Posterior cingulate gyrus (tissue), 11 donors: ENCODE measurements at regions not wholly inside any gene's neighbourhood (a gene's known extent, or its start where the extent isn't known, plus 50 kb on each side); places are given as distances from the start of the nearest gene placed in this dataset.
"Not testable (repeated sequence)": the region's sequence is repeated elsewhere in the genome, so short reads cannot be mapped to it uniquely, and the experiment has no call there.

Source experiments
- DNase-seq, 10 donors: peaks; one replicate each; pipeline versions ENCODE4 v3.0.0 to v3.0.0-alpha.2; 2020 to 2021; ENCODE audit warnings: mixed read lengths in 3 of 10
- intact Hi-C: fragments of 100-400 bp; cut with DNase I; formaldehyde crosslinking; loops from one replicate; pipeline ENCODE4 v1.15.1; 2023

DNA sequence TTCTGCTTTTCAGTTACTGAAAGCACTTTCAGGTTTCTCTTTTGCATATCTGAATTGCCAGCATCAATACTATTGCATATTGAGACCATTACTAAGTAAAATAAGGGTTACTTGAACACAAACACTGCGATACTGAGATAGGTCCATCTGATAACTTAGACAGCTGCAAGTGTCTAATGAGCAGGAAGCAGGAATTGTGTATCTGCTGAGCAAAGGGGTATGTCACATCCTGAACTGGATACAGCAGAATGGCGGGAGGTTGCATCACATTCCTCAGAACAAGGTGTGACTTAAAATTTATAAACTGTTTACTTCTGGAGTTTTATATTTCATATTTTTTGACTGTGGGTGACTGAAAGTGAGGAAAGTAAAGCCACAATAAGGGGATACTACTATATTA is 142.7 kb downstream of the POTEM start:
- intact Hi-C loops, DNase-seq: not testable (repeated sequence)

DNA sequence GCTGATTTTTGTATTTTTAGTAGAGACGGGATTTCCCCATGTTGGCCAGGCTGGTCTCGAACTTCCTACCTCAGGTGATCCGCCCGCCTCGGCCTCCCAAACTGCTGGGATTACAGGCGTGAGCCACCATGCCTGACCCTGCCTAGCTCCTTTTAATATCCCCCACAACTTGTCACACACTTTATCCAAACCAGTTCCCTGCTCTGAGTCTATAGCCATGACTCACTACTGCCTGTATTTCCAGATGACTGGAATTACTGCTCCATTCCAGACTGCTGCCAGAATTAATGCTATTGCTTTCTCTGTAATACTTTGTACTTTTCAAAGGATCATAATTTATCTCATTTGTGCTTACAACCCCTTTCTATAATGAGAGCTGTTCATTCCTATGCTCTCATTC is 153.1 kb downstream of the POTEM start:
- DNase-seq, intact Hi-C loops: not testable (repeated sequence)

DNA sequence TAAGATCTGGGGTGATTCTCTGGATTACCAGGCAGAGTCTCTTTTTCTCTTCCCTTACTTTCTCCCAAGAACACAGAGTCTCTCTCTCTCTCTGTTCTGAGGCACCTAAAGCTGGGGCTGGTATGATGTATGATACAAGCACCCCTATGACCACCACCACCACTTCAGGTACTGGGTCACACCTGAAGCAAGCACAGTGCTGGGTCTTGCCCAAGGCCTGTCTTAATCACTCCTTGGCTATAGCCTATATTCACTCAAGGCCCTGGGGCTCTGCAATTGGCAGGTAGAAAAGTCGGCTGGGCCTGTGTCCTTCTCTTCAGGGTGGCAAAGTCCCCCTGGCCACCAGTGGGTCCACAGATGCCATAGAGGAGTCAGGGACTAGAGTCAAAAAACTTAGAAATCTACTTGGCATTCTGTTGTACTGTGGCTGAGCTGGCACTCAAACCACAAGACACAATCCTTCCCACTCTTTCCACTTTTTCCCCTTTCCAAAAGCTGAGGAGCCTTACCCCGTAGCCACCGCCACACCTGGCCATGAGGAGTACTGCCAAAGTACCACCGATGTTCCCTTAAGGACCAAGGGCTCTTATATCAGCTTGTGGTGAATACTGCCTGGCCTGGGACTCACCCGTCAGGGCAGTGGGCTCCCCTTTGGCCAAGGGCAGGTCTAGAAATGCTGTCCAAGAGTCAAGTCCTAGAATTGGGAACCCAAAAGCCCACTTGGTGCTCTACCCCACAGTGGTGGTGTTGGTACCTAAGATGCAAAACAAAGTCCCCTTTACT is 159.2 kb downstream of the POTEM start:
- peak in 1 of 10 donors; percentile 73 for DNase-seq
- intact Hi-C loops: not testable (repeated sequence)

DNA sequence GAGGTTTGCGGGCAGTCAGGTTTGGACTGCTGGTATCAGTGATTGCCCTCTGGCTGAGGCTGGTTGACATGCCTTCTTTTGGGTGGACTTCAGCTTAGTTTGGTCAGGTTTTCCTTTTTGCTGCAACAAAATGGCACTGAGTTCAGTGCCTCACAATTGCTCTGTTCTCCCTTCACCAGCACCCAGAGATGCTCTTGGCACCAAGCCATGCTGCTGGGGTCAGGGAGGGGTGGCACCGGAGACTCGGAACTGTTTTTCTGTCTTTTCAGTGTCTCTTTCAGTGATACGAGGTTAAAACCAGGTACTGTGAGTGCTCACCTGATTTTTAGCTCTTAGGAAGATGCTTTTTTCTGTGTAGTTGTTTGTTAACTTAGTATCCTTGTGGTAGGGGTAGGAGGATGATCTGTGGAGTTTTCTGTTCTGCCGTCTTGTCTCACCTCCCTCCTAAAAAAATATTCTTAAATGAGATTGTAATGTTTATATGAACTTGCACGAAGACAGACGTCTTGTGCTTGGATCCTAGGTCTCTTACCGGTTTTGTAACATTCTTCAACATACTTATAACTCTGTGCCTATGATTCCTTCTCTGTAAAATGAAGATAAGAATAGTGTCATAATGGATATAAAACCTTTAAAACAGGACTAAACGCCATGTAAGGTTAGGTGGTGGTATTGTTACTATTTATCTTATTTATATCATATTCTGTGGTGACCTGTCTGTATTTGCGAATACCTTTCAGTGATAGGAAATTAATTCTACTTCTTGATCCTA is 160.6 kb downstream of the POTEM start:
- intact Hi-C loops: not testable (repeated sequence)
- DNase-seq: peak in 2 of 10 donors; percentile 26 to 70

DNA sequence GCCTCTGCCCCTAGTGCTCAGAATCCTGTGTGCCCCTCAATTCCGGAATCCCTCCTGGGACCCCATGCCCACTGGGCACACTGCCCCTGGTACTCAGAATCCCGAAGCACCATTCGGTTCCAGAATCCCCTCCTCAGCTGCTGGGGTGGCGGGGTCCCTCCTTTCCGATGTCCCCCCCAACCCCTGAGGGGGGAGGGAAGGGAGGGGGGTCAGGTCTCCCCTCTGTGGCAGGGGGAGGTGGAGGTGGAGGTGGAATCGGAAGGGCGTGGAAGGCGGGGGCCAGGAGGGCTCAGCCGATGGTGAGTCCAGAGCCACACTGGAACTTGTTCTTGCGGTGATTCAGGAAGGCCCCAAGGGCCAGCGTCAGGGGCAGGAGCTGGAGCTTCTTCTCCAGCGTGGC is 164.3 kb downstream of the POTEM start:
- intact Hi-C loops, DNase-seq: not testable (repeated sequence)

DNA sequence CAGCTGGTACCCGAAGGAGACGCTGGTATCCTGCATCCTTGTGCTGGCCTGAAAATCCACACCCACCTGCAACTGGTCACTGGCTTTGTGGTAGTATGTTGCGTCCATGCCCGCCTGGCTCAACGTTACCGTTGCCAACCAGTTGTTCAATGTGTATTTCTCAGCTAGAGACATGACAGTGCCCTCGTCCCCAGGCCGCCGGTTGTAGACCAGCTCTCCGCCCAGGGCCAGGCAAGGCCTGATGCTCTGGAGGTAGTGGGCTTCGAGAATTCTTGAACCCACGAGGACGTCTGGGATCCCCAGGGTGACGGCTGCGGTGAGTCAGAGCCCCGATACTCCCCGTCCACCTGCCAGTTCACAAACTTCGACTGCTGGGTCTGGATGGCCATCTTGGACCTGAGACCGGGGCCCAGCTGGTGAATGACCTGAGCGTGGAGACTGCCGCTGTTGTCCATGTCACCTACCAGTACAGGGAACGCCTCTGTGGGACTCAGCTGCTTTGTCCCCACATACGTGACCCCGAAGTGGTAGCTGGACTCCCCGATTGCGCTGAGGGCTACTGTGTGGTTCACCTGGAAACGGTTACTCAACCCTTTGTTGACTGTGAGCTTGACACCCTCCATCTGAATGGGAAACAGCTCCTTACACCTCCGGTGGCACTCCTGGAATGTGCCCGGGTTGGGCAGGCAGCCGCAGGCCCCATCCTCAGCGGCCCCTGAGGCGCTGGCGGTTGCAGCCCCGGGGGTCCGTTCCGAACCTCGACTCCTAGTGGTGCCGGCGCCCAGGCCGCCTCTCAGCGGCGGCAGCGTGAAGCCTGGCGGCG is 165.0 kb downstream of the POTEM start:
- peak in 2 of 10 donors; percentile 10 to 51 for DNase-seq
- intact Hi-C loops: not testable (repeated sequence)

DNA sequence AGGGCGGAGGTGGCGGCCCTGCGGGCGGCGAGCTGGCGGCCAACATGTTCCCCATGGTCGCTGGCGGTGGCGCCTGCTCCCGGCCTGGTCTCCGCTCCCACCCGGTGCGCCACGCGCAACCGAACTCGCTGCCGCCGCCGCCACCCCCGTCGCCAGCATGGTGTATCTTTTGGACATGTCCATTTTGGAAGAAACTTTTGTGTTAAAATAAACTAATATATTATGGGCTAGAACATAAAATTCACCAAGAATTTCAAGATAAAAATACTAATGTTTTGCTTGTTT is 165.5 kb downstream of the POTEM start:
- intact Hi-C loops, DNase-seq: not testable (repeated sequence)

DNA sequence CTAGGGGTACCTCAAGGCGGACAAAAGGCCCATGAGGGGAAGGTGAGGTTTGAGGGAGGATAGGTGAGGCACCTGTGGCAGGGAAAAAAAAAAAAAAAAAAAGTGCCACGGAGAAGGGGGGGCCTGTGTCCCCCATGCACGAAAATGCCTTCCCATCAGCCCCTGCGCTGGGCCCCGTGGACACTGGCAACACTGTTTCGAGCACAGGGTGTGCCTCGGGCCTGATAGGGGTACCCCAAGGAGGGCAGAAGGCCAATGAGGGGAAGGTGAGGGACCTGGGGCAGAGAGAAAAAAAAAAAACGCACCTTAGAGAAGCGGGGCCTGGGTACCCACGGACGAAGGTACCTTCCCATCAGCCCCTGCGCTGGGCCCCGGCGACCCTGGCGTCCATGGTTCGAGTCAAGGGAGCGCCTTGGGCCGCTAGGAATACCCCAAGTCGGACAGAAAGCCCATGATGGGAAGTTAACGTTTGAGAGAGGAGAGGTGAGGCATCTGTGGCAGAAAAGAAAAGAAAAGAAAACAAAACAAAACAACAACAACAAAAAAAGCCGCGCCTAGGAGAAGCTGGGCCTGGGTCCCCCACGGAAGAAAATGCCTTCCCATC is 190.0 kb downstream of the POTEM start:
- intact Hi-C loops: not testable (repeated sequence)
- DNase-seq: peak in 3 of 10 donors; percentile 48 to 77 (median 55)

DNA sequence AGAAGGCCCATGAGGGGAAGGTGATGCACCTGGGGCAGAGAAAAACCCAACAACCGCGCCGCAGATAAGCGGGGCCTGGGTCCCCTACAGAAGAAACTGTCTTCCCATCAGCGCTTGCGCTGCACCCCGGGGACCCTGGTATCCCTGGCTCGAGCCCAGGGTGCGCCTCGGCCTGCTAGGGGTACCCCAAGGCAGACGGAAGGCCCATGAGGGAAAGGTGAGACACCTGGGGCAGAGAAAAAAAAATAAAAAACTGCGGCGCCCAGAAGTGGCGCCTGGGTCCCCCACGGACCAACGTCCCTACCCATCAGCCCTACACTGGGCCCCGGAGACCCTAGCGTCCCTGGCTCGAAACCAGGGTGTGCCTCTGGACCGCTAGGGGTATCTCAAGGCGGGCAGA is 190.8 kb downstream of the POTEM start:
- peak in 3 of 10 donors; percentile 25 to 85 (median 62) for DNase-seq
- intact Hi-C loops: not testable (repeated sequence)

DNA sequence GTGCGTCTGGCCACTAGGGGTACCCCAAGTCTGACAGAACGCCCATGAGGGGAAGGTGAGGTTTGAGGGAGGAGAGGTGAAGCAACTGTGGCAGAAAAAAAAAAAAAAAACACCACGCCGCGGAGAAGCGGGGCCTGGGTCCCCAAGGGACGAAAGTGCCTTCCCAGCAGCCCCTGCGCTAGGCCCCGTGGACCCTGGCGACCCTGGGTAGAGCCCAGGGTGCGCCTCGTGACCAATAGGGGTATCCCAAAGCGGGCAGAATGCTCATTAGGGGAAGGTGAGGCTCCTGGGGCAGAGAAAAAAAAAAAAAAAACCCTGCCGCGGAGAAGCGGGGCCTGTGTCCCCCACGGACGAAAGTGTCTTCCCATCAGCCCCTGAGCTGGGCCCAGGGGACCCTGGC is 191.4 kb downstream of the POTEM start:
- intact Hi-C loops: not testable (repeated sequence)
- DNase-seq: peak in 2 of 10 donors; percentile 21 to 79

DNA sequence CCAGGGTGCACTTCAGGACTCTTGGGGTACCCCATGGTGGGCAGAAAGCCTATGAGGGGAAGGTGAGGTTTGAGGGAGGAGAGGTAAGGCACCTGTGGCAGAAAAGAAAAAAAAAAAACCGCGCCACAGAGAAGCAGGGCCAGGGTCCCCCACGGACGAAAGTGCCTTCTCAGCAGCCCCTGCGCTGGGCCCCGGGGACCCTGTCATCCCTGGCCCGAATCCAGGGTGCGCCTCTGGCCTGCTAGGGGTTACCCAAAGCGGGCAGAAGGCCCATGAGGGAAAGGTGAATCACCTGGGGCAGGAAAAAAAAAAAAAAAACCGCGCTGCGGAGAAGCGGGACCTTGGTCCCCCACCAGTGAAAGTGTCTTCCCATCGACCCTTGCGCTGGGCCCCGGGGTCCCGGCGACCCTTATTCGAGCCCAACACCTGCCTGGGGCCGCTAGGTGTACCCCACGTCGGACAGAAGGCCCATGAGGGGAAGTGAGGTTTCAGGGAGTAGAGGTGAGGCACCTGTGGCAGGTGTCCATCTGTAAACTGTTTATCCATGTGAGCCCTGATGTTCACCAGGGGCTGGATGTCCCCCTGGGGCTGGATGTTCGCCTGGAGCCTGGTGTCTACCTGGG is 191.9 kb downstream of the POTEM start:
- peak in 3 of 10 donors; percentile 14 to 57 (median 35) for DNase-seq
- intact Hi-C loops: not testable (repeated sequence)

DNA sequence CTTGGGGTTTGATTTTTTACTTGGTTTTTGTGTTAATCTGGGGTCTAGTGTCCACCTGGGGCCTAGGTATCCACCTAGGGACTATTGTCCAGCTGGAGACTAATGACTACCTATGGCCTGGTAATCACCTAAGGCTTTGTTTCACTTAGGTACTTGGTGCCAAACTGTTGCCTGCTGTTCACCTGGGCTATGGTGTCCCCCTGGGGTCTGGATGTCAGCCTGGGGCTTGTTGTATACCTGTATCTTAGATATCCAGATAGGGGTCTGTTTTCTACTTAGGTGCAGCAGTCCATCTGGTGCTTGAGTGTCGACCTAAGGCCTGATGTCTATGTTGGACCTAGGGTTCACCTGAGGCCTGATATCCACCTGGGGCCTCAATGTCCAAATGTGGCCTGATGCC is 193.1 kb downstream of the POTEM start:
- peak in 2 of 10 donors; percentile 66 to 85 for DNase-seq
- intact Hi-C loops: not testable (repeated sequence)

DNA sequence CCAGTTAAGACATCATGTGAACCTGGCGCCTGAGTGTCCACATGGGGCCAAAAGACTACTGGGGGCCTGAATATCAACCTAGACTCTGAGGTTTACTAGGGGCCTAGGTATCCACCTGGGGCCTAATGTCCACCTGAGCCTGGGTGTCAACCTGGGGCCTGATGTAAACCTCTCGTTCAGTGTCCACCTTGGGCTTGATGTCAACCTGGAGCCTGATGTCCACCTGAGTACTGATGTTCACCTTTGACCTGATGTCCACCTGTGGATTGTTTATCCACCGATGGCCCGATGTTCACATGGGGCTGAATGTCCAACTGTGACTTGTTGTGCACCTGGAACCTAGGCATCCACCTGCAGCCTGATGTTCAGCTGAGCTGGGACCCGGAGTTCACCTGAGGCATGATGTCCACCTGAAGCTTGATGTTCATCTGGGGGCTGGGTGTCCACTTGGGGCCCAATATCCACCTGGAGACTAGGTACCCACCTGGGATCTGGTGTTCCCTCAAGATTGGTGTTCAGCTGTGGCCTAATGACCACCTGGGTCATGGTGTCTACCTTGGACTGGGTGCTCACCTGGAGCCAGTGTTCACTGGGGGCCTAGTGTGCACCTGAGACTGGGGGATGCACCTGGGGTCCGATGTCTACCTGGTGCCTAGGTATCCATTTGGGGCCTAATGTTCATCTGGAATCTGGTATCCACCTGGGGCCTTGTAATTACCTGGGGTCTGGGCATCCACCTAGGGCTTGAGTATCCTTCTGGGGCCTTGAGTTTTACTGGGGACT is 194.2 kb downstream of the POTEM start:
- intact Hi-C loops: not testable (repeated sequence)
- peak in 3 of 10 donors; percentile 71 to 88 (median 72) for DNase-seq

DNA sequence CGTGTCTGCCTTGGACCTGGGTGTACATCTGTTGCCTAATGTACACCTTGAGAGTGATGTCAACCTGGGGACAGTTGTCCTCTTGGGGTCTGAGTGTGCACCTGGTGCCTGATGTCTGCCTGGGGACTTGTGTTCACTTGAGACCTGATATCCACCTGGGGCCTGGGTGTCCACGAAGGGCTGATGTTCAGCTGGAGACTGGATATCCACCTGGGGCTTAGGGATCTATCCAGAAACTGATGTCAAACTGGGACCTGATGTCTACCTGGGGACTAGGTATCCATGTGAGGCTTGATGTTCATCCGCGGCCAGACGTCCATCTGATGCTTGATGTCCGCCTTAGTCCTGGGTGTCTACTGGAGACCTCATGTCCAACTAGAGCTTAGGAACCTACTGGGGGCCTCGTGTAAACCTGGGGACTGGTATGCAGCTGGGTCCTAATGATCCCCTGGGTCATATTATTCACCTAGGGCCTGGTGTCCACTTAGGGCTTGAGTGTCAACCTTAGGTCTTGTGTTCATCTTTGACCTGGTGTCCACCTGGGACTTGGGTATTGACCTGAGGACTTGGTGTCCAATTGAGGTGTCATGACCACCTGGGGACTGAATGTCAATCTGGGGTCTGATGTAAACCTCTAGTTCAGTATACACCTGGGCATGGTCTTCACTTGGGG is 194.9 kb downstream of the POTEM start:
- DNase-seq: peak in 3 of 10 donors; percentile 27 to 78 (median 37)
- intact Hi-C loops: not testable (repeated sequence)

DNA sequence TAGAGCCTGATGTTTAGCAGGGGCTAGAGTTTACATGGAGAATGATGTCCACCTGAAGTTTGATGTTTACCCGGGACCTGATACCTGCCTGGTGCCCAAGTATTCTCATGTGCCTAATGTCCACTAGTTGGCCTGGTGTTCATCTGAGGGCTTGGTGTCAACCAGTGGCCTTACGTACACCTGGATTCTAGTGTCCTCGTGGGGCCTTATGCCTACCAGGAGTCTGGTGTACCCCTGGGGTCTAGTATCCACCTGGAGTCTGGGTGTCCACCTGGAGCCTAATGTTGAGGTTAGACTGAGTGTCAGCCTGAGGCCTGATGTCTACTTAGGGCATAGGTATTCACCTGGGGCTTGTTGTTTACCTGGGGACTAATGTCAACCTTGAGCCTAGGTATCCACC is 195.7 kb downstream of the POTEM start:
- peak in 1 of 10 donors; percentile 69 for DNase-seq
- intact Hi-C loops: not testable (repeated sequence)

DNA sequence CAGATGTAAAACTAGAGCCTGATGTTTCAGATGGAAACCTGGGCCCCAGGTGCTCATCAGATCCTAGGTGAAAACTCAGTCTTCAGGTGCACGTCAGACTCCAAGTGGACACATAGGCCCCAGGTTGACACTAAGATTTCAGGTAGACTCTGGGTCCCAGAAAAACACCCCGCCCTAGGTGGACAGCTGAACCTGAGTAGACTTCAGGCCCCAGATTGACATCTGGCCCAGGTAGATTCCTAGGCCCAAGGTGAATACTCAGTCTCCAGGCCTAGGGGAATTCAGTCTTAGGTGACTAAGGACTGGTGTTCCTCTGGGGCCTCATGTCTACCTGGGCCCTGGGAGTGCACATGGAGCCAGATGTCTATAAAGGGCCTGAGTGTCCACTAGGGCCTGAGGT is 196.7 kb downstream of the POTEM start:
- peak in 2 of 10 donors; percentile 14 to 27 for DNase-seq
- intact Hi-C loops: not testable (repeated sequence)

DNA sequence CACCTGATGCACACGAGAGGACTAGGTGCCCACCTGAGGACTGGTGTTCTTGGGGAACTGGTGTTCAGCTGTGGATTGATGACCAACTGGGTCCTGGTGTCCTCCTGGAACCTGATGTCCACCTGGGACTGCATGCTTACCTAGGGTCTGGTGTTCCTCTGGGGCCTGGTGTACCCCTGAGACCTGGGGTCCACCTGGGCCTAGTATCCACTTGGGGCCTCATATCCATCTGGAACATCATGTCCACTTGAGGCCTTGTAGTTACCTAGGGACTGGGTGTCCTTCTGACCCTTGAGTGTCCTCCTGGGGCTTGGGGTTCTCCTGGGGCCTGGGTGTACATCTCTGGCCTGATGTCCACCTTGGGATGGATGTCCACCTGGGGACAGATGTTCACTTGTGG is 197.2 kb downstream of the POTEM start:
- intact Hi-C loops: not testable (repeated sequence)
- peak in 1 of 10 donors; percentile 67 for DNase-seq

DNA sequence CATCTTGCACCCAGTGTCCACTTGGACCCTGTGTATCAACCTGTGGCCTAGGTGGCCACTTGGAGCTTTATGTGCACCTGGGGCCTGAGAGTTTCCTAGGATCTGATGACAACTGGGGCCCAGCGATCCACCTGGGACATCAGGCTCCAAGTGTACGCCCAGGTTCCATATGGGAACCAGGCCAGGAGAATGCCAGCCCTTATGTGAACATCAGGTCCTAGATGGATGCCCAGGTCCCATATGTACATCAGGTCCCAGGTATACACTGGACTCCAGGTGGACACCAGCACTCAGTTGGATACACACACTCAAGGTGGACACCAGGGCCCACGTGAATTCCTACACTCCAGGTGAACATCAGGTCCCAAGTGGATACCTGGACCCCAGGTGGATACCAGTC is 198.8 kb downstream of the POTEM start:
- intact Hi-C loops: not testable (repeated sequence)
- DNase-seq: peak in 3 of 10 donors; percentile 11 to 80 (median 23)
